ES-I3 (cell line): ENCODE measurements at regions not wholly inside any gene's neighbourhood (a gene's known extent, or its start where the extent isn't known, plus 50 kb on each side); places are given as distances from the start of the nearest gene placed in this dataset.

Source experiments
- H3K36me3 ChIP-seq: 2 replicates; pipeline ENCODE4 v1.6.1; 2013; ENCODE audit warnings: mild to moderate bottlenecking, low read length, control low read depth, moderate library complexity; ENCODE audit not compliant: insufficient read depth
- H3K4me1 ChIP-seq: 2 replicates; pipeline ENCODE4 v1.6.1; 2013; ENCODE audit warnings: mild to moderate bottlenecking, control low read depth, low read length; ENCODE audit not compliant: insufficient read depth
- H3K9ac ChIP-seq: 2 replicates; pipeline ENCODE4 v1.6.1; 2013; ENCODE audit warnings: low read depth, mild to moderate bottlenecking, low read length, moderate library complexity
- H3K9me3 ChIP-seq: 2 replicates; pipeline ENCODE4 v1.6.1; 2013; ENCODE audit warnings: mild to moderate bottlenecking, low read length, moderate library complexity; ENCODE audit not compliant: control insufficient read depth, insufficient read depth

GRCh38 chr1:95542936-95543335 is 308.9 kb downstream of the RWDD3 start:
- H3K4me1 ChIP-seq: no peaks in the 10 kb centered on the region
- no peaks in the 10 kb centered on the region for H3K9me3 ChIP-seq
- H3K36me3 ChIP-seq: no peaks in the 10 kb centered on the region
- H3K9ac ChIP-seq: no peak overlapping the region

- Histone ChIP-seq H3K4me1 (no peaks in the 10 kb centered on the region), H3K9ac (no peak overlapping the region), H3K36me3 (no peaks in the 10 kb centered on the region), H3K9me3 (no peaks in the 10 kb centered on the region)
Measured at GRCh38 chr1:95547005-95547404, 313.0 kb downstream of the RWDD3 start.

- no peaks in the 10 kb centered on the region for H3K9me3 ChIP-seq
- no peaks in the 10 kb centered on the region for H3K36me3 ChIP-seq
- no peak overlapping the region for H3K9ac ChIP-seq
- H3K4me1 ChIP-seq: no peaks in the 10 kb centered on the region
Measured at GRCh38 chr1:95548211-95548610, 314.2 kb downstream of the RWDD3 start.

DNA sequence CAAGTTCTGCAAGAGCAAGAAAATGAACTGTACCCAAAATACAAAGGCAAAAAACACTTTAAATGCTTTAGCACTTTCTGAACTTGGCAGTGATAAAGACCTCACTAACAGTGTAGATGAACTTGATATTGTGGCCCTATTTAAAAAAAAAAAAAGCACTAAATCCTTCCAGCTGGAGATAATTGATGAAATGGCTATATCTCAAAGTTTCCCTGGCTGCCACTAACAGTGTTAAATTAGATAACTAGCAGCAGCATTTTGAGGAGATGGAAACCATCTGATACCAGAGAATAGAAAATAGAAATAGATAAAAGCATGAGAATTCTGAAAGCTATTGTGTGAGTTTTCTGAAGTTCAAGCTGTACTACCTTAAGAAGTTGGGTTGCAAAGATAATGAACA is 317.2 kb downstream of the RWDD3 start:
- H3K9me3 ChIP-seq: peaks cover 2% of the 10 kb centered on the region
- H3K9ac ChIP-seq: no peak overlapping the region
- H3K4me1 ChIP-seq: no peaks in the 10 kb centered on the region
- H3K36me3 ChIP-seq: no peaks in the 10 kb centered on the region

DNA sequence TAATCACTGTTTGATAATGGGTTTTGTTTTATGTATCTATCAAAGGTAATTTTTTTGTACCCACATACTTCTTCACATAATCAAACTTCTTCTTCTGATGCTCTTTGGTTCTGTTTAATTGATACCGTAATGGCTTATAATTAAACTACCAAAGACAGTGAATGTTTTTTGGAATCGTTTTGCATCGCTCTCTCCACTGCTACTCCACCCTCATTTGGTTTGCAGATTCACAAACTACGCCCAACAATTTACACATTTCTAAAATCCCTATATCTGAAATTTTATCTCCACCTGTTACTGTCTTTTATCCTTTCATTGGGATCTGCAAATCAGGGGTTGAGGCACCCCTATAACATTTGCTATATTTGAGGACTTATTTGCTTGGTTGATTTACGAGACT is 319.6 kb downstream of the RWDD3 start:
- no peaks in the 10 kb centered on the region for H3K4me1 ChIP-seq
- H3K9me3 ChIP-seq: peaks cover 9% of the 10 kb centered on the region
- H3K36me3 ChIP-seq: no peaks in the 10 kb centered on the region
- H3K9ac ChIP-seq: no peak overlapping the region

DNA sequence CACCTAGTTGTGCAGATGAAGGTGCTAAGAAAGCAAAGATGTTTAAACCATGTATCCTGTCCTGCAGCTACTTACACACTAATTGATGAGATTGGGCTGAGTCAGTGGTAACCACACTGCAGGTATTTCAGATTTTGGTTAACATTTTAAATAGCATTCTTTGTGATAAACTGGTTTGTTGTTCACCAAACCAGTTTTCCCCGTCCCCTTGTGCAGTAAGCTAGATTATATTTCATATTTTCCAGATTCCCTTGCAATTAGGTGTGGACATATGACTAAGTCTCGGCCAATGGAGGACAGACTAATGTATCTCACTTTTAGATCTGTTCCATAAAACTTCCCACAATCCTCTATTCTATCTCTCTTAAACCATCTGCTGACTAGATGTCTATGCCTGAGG is 320.4 kb downstream of the RWDD3 start:
- peaks cover 9% of the 10 kb centered on the region for H3K9me3 ChIP-seq
- H3K4me1 ChIP-seq: no peaks in the 10 kb centered on the region
- H3K9ac ChIP-seq: no peak overlapping the region
- H3K36me3 ChIP-seq: no peaks in the 10 kb centered on the region

DNA sequence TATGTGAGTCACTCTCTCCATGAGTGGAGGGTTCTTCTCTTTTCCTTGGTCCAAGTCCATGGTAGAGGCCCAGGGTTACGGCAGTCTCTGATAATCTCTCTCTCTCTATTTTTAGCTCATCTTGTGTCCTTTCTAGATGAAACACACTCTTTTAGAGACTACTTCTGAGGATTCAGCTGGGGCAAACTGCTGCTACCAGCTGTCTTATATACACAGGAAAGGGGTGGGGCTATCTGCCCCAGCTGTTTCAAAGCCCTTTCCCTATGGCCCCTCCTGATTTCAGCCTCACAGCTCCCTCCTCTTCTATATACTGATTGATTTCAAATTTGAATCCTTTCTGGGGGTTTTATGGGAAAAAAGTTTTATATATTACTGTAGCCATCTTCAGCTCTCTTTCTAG is 324.8 kb downstream of the RWDD3 start:
- Histone ChIP-seq H3K36me3 (no peaks in the 10 kb centered on the region), H3K4me1 (no peaks in the 10 kb centered on the region), H3K9me3 (peaks cover 9% of the 10 kb centered on the region), H3K9ac (no peak overlapping the region)

DNA sequence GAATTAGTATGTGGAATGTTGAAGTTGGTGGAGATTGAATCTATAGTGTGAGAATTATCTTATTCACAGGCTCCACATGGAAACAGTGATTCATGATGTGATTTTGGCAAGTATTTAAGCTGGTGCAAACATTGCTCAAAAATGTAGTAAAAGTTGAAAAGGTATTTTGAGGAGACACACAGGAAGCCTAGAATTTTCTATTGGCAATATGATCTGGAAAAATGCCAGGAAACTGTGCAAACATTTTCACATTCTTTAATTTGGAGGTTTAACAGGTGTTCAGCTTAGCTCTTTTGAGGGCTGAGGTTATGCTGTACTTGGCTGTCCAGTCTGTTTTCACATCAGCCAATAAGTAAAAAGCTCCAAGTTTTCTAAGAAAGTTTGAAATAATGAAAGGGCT is 327.3 kb downstream of the RWDD3 start:
- H3K9ac ChIP-seq: no peak overlapping the region

GRCh38 chr1:95562230-95562629 is 328.2 kb downstream of the RWDD3 start:
- Histone ChIP-seq H3K9ac (no peak overlapping the region), H3K36me3 (no peaks in the 10 kb centered on the region), H3K4me1 (no peaks in the 10 kb centered on the region), H3K9me3 (peaks cover 4% of the 10 kb centered on the region)

More for the DNA sequence above, 327.3 kb downstream of the RWDD3 start:
- H3K4me1 ChIP-seq: no peaks in the 10 kb centered on the region
- peaks cover 7% of the 10 kb centered on the region for H3K9me3 ChIP-seq
- H3K36me3 ChIP-seq: no peaks in the 10 kb centered on the region

- Histone ChIP-seq H3K9me3 (no peaks in the 10 kb centered on the region), H3K9ac (no peak overlapping the region), H3K4me1 (no peaks in the 10 kb centered on the region), H3K36me3 (no peaks in the 10 kb centered on the region)
Measured at GRCh38 chr1:95572002-95572401, 338.0 kb downstream of the RWDD3 start.

- Histone ChIP-seq H3K4me1 (no peaks in the 10 kb centered on the region), H3K36me3 (no peaks in the 10 kb centered on the region), H3K9me3 (no peaks in the 10 kb centered on the region), H3K9ac (no peak overlapping the region)
Measured at GRCh38 chr1:95572962-95573361, 339.0 kb downstream of the RWDD3 start.

- H3K9me3 ChIP-seq: no peaks in the 10 kb centered on the region
- no peaks in the 10 kb centered on the region for H3K4me1 ChIP-seq
- H3K9ac ChIP-seq: no peak overlapping the region
- no peaks in the 10 kb centered on the region for H3K36me3 ChIP-seq
Measured at GRCh38 chr1:95575291-95575690, 341.3 kb downstream of the RWDD3 start.

GRCh38 chr1:95578462-95578861 is 344.5 kb downstream of the RWDD3 start:
- Histone ChIP-seq H3K36me3 (no peaks in the 10 kb centered on the region), H3K9me3 (no peaks in the 10 kb centered on the region), H3K9ac (no peak overlapping the region), H3K4me1 (peaks cover 14% of the 10 kb centered on the region; the same call in 1 of the 2 replicates)

GRCh38 chr1:95582191-95582590 is 348.2 kb downstream of the RWDD3 start:
- Histone ChIP-seq H3K9me3 (no peaks in the 10 kb centered on the region), H3K36me3 (no peaks in the 10 kb centered on the region), H3K9ac (no peak overlapping the region), H3K4me1 (peaks cover 17% of the 10 kb centered on the region; the same call in 1 of the 2 replicates)

- Histone ChIP-seq H3K4me1 (peaks cover 17% of the 10 kb centered on the region; the same call in 1 of the 2 replicates), H3K9ac (no peak overlapping the region), H3K9me3 (no peaks in the 10 kb centered on the region), H3K36me3 (no peaks in the 10 kb centered on the region)
Measured at GRCh38 chr1:95582746-95583145, 348.7 kb downstream of the RWDD3 start.

DNA sequence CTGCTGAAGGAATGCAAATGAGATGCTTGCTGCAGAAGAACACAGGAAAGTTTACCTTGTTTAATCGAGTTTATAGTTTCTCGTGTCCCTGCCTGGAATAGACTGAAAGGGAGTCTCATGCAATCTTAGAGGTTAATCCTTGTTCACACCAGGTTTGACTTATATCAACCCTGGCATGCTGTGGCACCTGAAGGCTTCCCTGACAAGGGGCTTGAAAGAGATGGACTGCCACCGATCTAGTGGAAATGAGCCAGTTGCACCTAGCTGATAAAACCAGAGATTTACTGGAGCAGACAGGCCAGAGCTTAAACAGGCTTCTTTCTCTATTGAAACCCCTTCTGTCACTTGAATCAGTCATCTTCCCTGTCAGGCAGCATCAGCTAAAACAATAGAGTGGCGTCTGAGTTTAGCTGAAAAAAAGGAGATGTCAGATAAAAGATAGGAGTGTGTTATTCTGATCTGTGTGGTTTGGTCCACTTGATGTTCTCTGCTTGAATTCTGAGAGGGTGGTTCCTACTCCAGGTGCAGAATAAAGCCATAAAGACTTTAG is 349.7 kb downstream of the RWDD3 start:
- H3K9ac ChIP-seq: no peak overlapping the region
- H3K9me3 ChIP-seq: no peaks in the 10 kb centered on the region
- H3K36me3 ChIP-seq: no peaks in the 10 kb centered on the region
- H3K4me1 ChIP-seq: peaks cover 17% of the 10 kb centered on the region; the same call in 1 of the 2 replicates
